Neural crest cell (in vitro differentiated cells): ENCODE measurements at regions not wholly inside any gene's neighbourhood (a gene's known extent, or its start where the extent isn't known, plus 50 kb on each side); places are given as distances from the start of the nearest gene placed in this dataset.

Experiments used
- DNase-seq: peaks from one replicate; pipeline ENCODE4 v3.0.0; 2021; ENCODE audit warnings: low read depth, mixed read lengths, low spot score
- H3K27ac Mint-ChIP-seq: one replicate; pipeline ENCODE4 v1.8.0; 2021; ENCODE audit warnings: mild to moderate bottlenecking, mixed read lengths; ENCODE audit not compliant: unreplicated experiment
- H3K27me3 Mint-ChIP-seq: 2 replicates; pipeline ENCODE4 v1.8.0; 2021; ENCODE audit warnings: low read depth, mild to moderate bottlenecking, mixed read lengths
- H3K36me3 Mint-ChIP-seq: 2 replicates; pipeline ENCODE4 v1.8.0; 2021; ENCODE audit warnings: low read depth, mild to moderate bottlenecking, mixed read lengths
- H3K4me1 Mint-ChIP-seq: 2 replicates; pipeline ENCODE4 v1.8.0; 2021; ENCODE audit warnings: mixed read lengths
- H3K4me3 Mint-ChIP-seq: one replicate; pipeline ENCODE4 v1.8.0; 2021; ENCODE audit warnings: mild to moderate bottlenecking, mixed read lengths
- H3K9me3 Mint-ChIP-seq: 2 replicates; pipeline ENCODE4 v1.8.0; 2021; ENCODE audit warnings: mixed read lengths
- CTCF ChIP-seq: fragments of 200-600 bp; sonication (generic); conservative IDR thresholded peaks from 2 replicates; pipeline ENCODE4 v1.5.0; 2021; ENCODE audit warnings: antibody characterized with exemption, mild to moderate bottlenecking

- no peaks in the 10 kb centered on the region for H3K36me3 Mint-ChIP-seq
- H3K4me1 Mint-ChIP-seq: no peaks in the 10 kb centered on the region
- no peak for TF ChIP-seq CTCF
- H3K27ac Mint-ChIP-seq: no peak overlapping the region
- H3K9me3 Mint-ChIP-seq: no peaks in the 10 kb centered on the region
- DNase-seq: no peak
- H3K27me3 Mint-ChIP-seq: no peaks in the 10 kb centered on the region
- no peak overlapping the region for H3K4me3 Mint-ChIP-seq
These were observed 239.7 kb upstream of the FAM241A start for GRCh38 chr4:111905511-111905910.

GRCh38 chr4:111919639-111920038 is 225.6 kb upstream of the FAM241A start:
- no peaks in the 10 kb centered on the region for H3K36me3 Mint-ChIP-seq
- TF ChIP-seq CTCF: no peak
- H3K27ac Mint-ChIP-seq: no peak overlapping the region
- no peak for DNase-seq
- H3K4me3 Mint-ChIP-seq: no peak overlapping the region
- H3K9me3 Mint-ChIP-seq: peaks cover 6% of the 10 kb centered on the region
- H3K27me3 Mint-ChIP-seq: no peaks in the 10 kb centered on the region
- no peaks in the 10 kb centered on the region for H3K4me1 Mint-ChIP-seq

DNA sequence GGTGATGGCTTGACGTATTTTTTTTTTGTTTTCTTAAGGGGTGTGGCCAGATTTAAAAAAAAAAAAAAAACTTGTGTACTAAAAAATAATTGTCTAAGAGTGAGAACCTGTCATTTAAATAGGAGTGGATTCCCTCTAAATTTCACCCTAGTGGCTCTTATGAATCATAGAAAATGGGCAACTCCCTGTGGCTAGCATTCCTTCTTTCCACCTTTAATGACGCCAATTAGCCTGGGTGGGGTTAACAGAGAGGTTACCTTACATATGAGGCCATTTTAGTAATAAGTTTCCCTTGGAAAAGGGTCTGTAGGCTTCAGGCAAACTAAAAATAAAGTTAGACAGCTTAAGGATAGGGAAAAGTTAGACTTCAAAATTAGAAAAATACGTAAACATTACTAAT is 223.5 kb upstream of the FAM241A start:
- H3K9me3 Mint-ChIP-seq: peaks cover 6% of the 10 kb centered on the region
- H3K27ac Mint-ChIP-seq: no peak overlapping the region
- no peak for TF ChIP-seq CTCF
- no peak overlapping the region for H3K4me3 Mint-ChIP-seq
- no peaks in the 10 kb centered on the region for H3K36me3 Mint-ChIP-seq
- no peak for DNase-seq
- H3K4me1 Mint-ChIP-seq: no peaks in the 10 kb centered on the region
- no peaks in the 10 kb centered on the region for H3K27me3 Mint-ChIP-seq

GRCh38 chr4:111923786-111924185 is 221.5 kb upstream of the FAM241A start:
- H3K9me3 Mint-ChIP-seq: peaks cover 6% of the 10 kb centered on the region
- no peaks in the 10 kb centered on the region for H3K27me3 Mint-ChIP-seq
- H3K4me3 Mint-ChIP-seq: no peak overlapping the region
- no peaks in the 10 kb centered on the region for H3K4me1 Mint-ChIP-seq
- TF ChIP-seq CTCF: no peak
- H3K27ac Mint-ChIP-seq: no peak overlapping the region
- no peaks in the 10 kb centered on the region for H3K36me3 Mint-ChIP-seq
- DNase-seq: no peak

- H3K9me3 Mint-ChIP-seq: peaks cover 6% of the 10 kb centered on the region
- H3K27me3 Mint-ChIP-seq: no peaks in the 10 kb centered on the region
- no peak for TF ChIP-seq CTCF
- H3K4me3 Mint-ChIP-seq: no peak overlapping the region
- no peaks in the 10 kb centered on the region for H3K36me3 Mint-ChIP-seq
- no peak overlapping the region for H3K27ac Mint-ChIP-seq
- no peaks in the 10 kb centered on the region for H3K4me1 Mint-ChIP-seq
- DNase-seq: no peak
These were observed 220.6 kb upstream of the FAM241A start for GRCh38 chr4:111924696-111925095.

- no peak for TF ChIP-seq CTCF
- no peaks in the 10 kb centered on the region for H3K9me3 Mint-ChIP-seq
- H3K27me3 Mint-ChIP-seq: no peaks in the 10 kb centered on the region
- no peak overlapping the region for H3K27ac Mint-ChIP-seq
- H3K4me1 Mint-ChIP-seq: peaks cover 9% of the 10 kb centered on the region
- DNase-seq: no peak
- H3K36me3 Mint-ChIP-seq: no peaks in the 10 kb centered on the region
- H3K4me3 Mint-ChIP-seq: no peak overlapping the region
These were observed 214.6 kb upstream of the FAM241A start for GRCh38 chr4:111930659-111931058.
